H9 (cell line): ENCODE measurements at regions not wholly inside any gene's neighbourhood (a gene's known extent, or its start where the extent isn't known, plus 50 kb on each side); places are given as distances from the start of the nearest gene placed in this dataset.

ENCODE experiments used
- DNase-seq: peaks from one replicate; pipeline ENCODE4 v3.0.0-alpha.2; 2017
- H2AFZ ChIP-seq: one replicate; pipeline ENCODE4 v1.6.1; 2013; ENCODE audit warnings: mild to moderate bottlenecking, low read length, control low read depth, moderate library complexity
- H2AK5ac ChIP-seq: 2 replicates; pipeline ENCODE4 v1.6.1; 2013; ENCODE audit warnings: low read length, control low read depth, mixed read lengths; ENCODE audit not compliant: insufficient read length
- H2BK120ac ChIP-seq: one replicate; pipeline ENCODE4 v1.6.1; 2013; ENCODE audit warnings: low read depth, mild to moderate bottlenecking, low read length, control low read depth, inconsistent platforms; ENCODE audit not compliant: poor library complexity, severe bottlenecking
- H2BK12ac ChIP-seq: 2 replicates; pipeline ENCODE4 v1.6.1; 2013; ENCODE audit warnings: low read length, control low read depth, mixed read lengths, low read depth; ENCODE audit not compliant: insufficient read length
- H2BK15ac ChIP-seq: 2 replicates; pipeline ENCODE4 v1.6.1; 2013; ENCODE audit warnings: low read depth, low read length, control low read depth
- H2BK20ac ChIP-seq: one replicate; pipeline ENCODE4 v1.6.1; 2013; ENCODE audit warnings: low read depth, mild to moderate bottlenecking, low read length, control low read depth, inconsistent platforms; ENCODE audit not compliant: poor library complexity, severe bottlenecking
- H2BK5ac ChIP-seq: 2 replicates; pipeline ENCODE4 v1.6.1; 2013; ENCODE audit warnings: low read length, control low read depth, mixed read lengths; ENCODE audit not compliant: insufficient read length
- H3K14ac ChIP-seq: 2 replicates; pipeline ENCODE4 v1.6.1; 2013; ENCODE audit warnings: low read length, control low read depth; ENCODE audit not compliant: insufficient read depth
- H3K18ac ChIP-seq: 2 replicates; pipeline ENCODE4 v1.6.1; 2013; ENCODE audit warnings: low read depth, mild to moderate bottlenecking, mixed read lengths, low read length, control low read depth; ENCODE audit not compliant: insufficient read length
- H3K23ac ChIP-seq: 2 replicates; pipeline ENCODE4 v1.6.1; 2013; ENCODE audit warnings: low read length, control low read depth, mixed read lengths, low read depth; ENCODE audit not compliant: insufficient read length
- H3K23me2 ChIP-seq: 2 replicates; pipeline ENCODE4 v1.6.1; 2013; ENCODE audit warnings: low read depth, mild to moderate bottlenecking, mixed read lengths, low read length, control low read depth; ENCODE audit not compliant: insufficient read length, poor library complexity, severe bottlenecking
- H3K27ac ChIP-seq: 2 replicates; pipeline ENCODE4 v1.5.1; 2013; ENCODE audit warnings: low read length, control low read depth, mixed read lengths, low read depth; ENCODE audit not compliant: insufficient read length
- H3K27me3 ChIP-seq: 2 replicates; pipeline ENCODE4 v1.6.1; 2013; ENCODE audit warnings: low read length, control low read depth, inconsistent platforms; ENCODE audit not compliant: insufficient read depth
- H3K4ac ChIP-seq: 2 replicates; pipeline ENCODE4 v1.6.1; 2013; ENCODE audit warnings: low read depth, mild to moderate bottlenecking, control low read depth, inconsistent platforms, low read length, moderate library complexity
- H3K4me1 ChIP-seq: 2 replicates; pipeline ENCODE4 v1.6.1; 2013; ENCODE audit warnings: low read length, control low read depth, inconsistent platforms; ENCODE audit not compliant: insufficient read depth
- H3K4me2 ChIP-seq: 2 replicates; pipeline ENCODE4 v1.6.1; 2013; ENCODE audit warnings: low read length, control low read depth, mixed read lengths; ENCODE audit not compliant: insufficient read length, insufficient read depth
- H3K56ac ChIP-seq: 2 replicates; pipeline ENCODE4 v1.6.1; 2013; ENCODE audit warnings: low read depth, mild to moderate bottlenecking, mixed read lengths, low read length, control low read depth; ENCODE audit not compliant: insufficient read length
- H3K79me1 ChIP-seq: 2 replicates; pipeline ENCODE4 v1.6.1; 2013; ENCODE audit warnings: low read depth, mild to moderate bottlenecking, moderate library complexity, low read length, control low read depth, inconsistent platforms; ENCODE audit not compliant: insufficient read depth, poor library complexity, severe bottlenecking
- H3K79me2 ChIP-seq: 2 replicates; pipeline ENCODE4 v1.6.1; 2013; ENCODE audit warnings: low read length, control low read depth, inconsistent platforms; ENCODE audit not compliant: insufficient read depth
- H3K9ac ChIP-seq: 2 replicates; pipeline ENCODE4 v1.6.1; 2013; ENCODE audit warnings: low read length, control low read depth, mixed read lengths; ENCODE audit not compliant: insufficient read length; ENCODE audit errors: extremely low read depth
- H3K9me3 ChIP-seq: one replicate; pipeline ENCODE4 v1.6.1; 2013; ENCODE audit warnings: low read depth, low read length, inconsistent platforms; ENCODE audit not compliant: control insufficient read depth
- H3T11ph ChIP-seq: one replicate; pipeline ENCODE4 v1.6.1; 2013; ENCODE audit warnings: mild to moderate bottlenecking, low read length, control low read depth, inconsistent platforms
- H4K20me1 ChIP-seq: one replicate; pipeline ENCODE4 v1.6.1; 2013; ENCODE audit not compliant: control insufficient read depth, insufficient read length, insufficient read depth
- H4K5ac ChIP-seq: 2 replicates; pipeline ENCODE4 v1.6.1; 2013; ENCODE audit warnings: low read depth, mild to moderate bottlenecking, mixed read lengths, low read length, control low read depth; ENCODE audit not compliant: insufficient read length
- H4K8ac ChIP-seq: replicated peaks from 2 replicates; pipeline ENCODE4 v1.6.1; 2013; ENCODE audit warnings: low read length, control low read depth, mixed read lengths, low read depth; ENCODE audit not compliant: insufficient read length
- H4K91ac ChIP-seq: 2 replicates; pipeline ENCODE4 v1.6.1; 2013; ENCODE audit warnings: low read depth, mild to moderate bottlenecking, moderate library complexity, mixed read lengths, low read length, control low read depth; ENCODE audit not compliant: insufficient read length
- H3K27ac Mint-ChIP-seq, 3 experiments: 2 replicates in 2 of 3; 3 replicates in 1 of 3; pipeline ENCODE4 v1.8.0; 2020 to 2021; ENCODE audit warnings: mixed read lengths in 3 of 3, mild to moderate bottlenecking in 1 of 3, moderate library complexity in 1 of 3
- H3K27me3 Mint-ChIP-seq: 2 replicates; pipeline ENCODE4 v1.8.0; 2021; ENCODE audit warnings: low read depth, mild to moderate bottlenecking, moderate library complexity, mixed read lengths
- H3K36me3 Mint-ChIP-seq, 3 experiments: 2 replicates in 2 of 3; 3 replicates in 1 of 3; pipeline ENCODE4 v1.8.0; 2020 to 2021; ENCODE audit warnings: low read depth in 3 of 3, mixed read lengths in 3 of 3; ENCODE audit not compliant: insufficient read depth in 1 of 3
- H3K4me1 Mint-ChIP-seq, 2 experiments: 2 replicates each; pipeline ENCODE4 v1.8.0; 2020; ENCODE audit warnings: mixed read lengths in 2 of 2
- H3K4me3 Mint-ChIP-seq, 2 experiments: 2 replicates in 1 of 2; 3 replicates in 1 of 2; pipeline ENCODE4 v1.8.0; 2020 to 2021; ENCODE audit warnings: mild to moderate bottlenecking in 2 of 2, mixed read lengths in 2 of 2, moderate library complexity in 1 of 2
- H3K9me3 Mint-ChIP-seq, 2 experiments: 2 replicates in 1 of 2; 3 replicates in 1 of 2; pipeline ENCODE4 v1.8.0; 2020; ENCODE audit warnings: mild to moderate bottlenecking in 2 of 2, mixed read lengths in 2 of 2, moderate library complexity in 1 of 2
- CTCF ChIP-seq: fragments of 200-600 bp; sonication (generic); conservative IDR thresholded peaks from 3 replicates; pipeline ENCODE4 v1.8.0; 2021; ENCODE audit warnings: antibody characterized with exemption, mild to moderate bottlenecking
- WGBS: extraction: QIAGEN DNeasy Blood & Tissue Kit; methylation state at CpG from one replicate; pipeline ENCODE4 v1.1.7; 2013; ENCODE audit warnings: missing lambda C conversion rate, low lambda C conversion rate, mixed read lengths; ENCODE audit not compliant: insufficient read length; ENCODE audit errors: extremely low coverage; 5-methylcytosine and 5-hydroxymethylcytosine counted together

GRCh38 chr2:67559156-67559555 is 162.0 kb downstream of the ETAA1 start:
- no peaks in the 10 kb centered on the region for H3K27me3 ChIP-seq
- H3K56ac ChIP-seq, result no peak overlapping the region
- no peak overlapping the region for H3K23ac ChIP-seq
- H2BK20ac ChIP-seq, result no peak overlapping the region
- H3K14ac ChIP-seq, result no peak overlapping the region
- no peaks in the 10 kb centered on the region for H3K79me1 ChIP-seq
- no peak overlapping the region for H3K4me2 ChIP-seq
- H3K4me1 ChIP-seq, result no peaks in the 10 kb centered on the region
- no peak overlapping the region; a peak in 1 of 5 replicates for H3K4me3 Mint-ChIP-seq
- no peak overlapping the region for H3K27ac Mint-ChIP-seq
- no peak overlapping the region for H2AFZ ChIP-seq
- H3K9ac ChIP-seq, result no peak overlapping the region
- H2BK12ac ChIP-seq, result no peak overlapping the region
- H3K18ac ChIP-seq, result no peak overlapping the region
- H4K20me1 ChIP-seq, result no peaks in the 10 kb centered on the region
- no peak overlapping the region for H2BK15ac ChIP-seq
- DNase-seq, result no peak
- H3K9me3 ChIP-seq, result no peaks in the 10 kb centered on the region
- TF ChIP-seq CTCF, result no peak
- H3K23me2 ChIP-seq, result no peaks in the 10 kb centered on the region
- H2BK5ac ChIP-seq, result no peak overlapping the region
- H2BK120ac ChIP-seq, result no peak overlapping the region
- H3K27ac ChIP-seq, result no peak overlapping the region
- no peak overlapping the region for H4K91ac ChIP-seq
- no peak overlapping the region for H4K5ac ChIP-seq
- WGBS, result no CpG with 5 or more reads among the region's 3 CpGs
- H3K4me1 Mint-ChIP-seq, result no peaks in the 10 kb centered on the region
- H3K79me2 ChIP-seq, result no peaks in the 10 kb centered on the region
- H3K27me3 Mint-ChIP-seq, result no peaks in the 10 kb centered on the region
- no peaks in the 10 kb centered on the region for H3K9me3 Mint-ChIP-seq
- no peak overlapping the region for H4K8ac ChIP-seq
- no peak overlapping the region for H3K4ac ChIP-seq
- H3T11ph ChIP-seq, result no peak overlapping the region
- no peak overlapping the region for H2AK5ac ChIP-seq
- no peaks in the 10 kb centered on the region for H3K36me3 Mint-ChIP-seq
